Activated CD8-positive, alpha-beta memory T cell treated with anti-CD3 and anti-CD28 coated beads, Interleukin-2, amount 10 ng/mL, durations not matched to agents 7 days and 5 days (primary cell): ENCODE measurements at regions not wholly inside any gene's neighbourhood (a gene's known extent, or its start where the extent isn't known, plus 50 kb on each side); places are given as distances from the start of the nearest gene placed in this dataset.
"Not testable (repeated sequence)": the region's sequence is repeated elsewhere in the genome, so short reads cannot be mapped to it uniquely, and the experiment has no call there.

Experiments
- ATAC-seq: fragments of 150-1000 bp; cut with Tn5 transposase; one replicate; pipeline ENCODE4 v1.10.0; 2021; ENCODE audit warnings: moderate library complexity
- CTCF ChIA-PET: fragments of 350-600 bp; sonication (Branson Sonifier 250); formaldehyde crosslinking; loops from one replicate; lab custom pipeline; 2021; ENCODE audit warnings: antibody characterized with exemption; lab: Charles Lee
- DNase-seq: peaks from one replicate; pipeline ENCODE4 v3.0.0-alpha.2; 2020
- H3K27ac Mint-ChIP-seq: one replicate; pipeline ENCODE4 v1.8.0; 2021; ENCODE audit warnings: mild to moderate bottlenecking, mixed read lengths
- H3K27me3 Mint-ChIP-seq: one replicate; pipeline ENCODE4 v1.8.0; 2021; ENCODE audit warnings: mixed read lengths
- H3K36me3 Mint-ChIP-seq: one replicate; pipeline ENCODE4 v1.8.0; 2021; ENCODE audit warnings: mild to moderate bottlenecking, mixed read lengths
- H3K4me1 Mint-ChIP-seq: one replicate; pipeline ENCODE4 v1.8.0; 2021; ENCODE audit warnings: mixed read lengths
- H3K4me3 Mint-ChIP-seq: one replicate; pipeline ENCODE4 v1.8.0; 2021; ENCODE audit warnings: mild to moderate bottlenecking, moderate library complexity, mixed read lengths
- H3K9me3 Mint-ChIP-seq: one replicate; pipeline ENCODE4 v1.8.0; 2022; ENCODE audit warnings: low read depth, mixed read lengths

DNA sequence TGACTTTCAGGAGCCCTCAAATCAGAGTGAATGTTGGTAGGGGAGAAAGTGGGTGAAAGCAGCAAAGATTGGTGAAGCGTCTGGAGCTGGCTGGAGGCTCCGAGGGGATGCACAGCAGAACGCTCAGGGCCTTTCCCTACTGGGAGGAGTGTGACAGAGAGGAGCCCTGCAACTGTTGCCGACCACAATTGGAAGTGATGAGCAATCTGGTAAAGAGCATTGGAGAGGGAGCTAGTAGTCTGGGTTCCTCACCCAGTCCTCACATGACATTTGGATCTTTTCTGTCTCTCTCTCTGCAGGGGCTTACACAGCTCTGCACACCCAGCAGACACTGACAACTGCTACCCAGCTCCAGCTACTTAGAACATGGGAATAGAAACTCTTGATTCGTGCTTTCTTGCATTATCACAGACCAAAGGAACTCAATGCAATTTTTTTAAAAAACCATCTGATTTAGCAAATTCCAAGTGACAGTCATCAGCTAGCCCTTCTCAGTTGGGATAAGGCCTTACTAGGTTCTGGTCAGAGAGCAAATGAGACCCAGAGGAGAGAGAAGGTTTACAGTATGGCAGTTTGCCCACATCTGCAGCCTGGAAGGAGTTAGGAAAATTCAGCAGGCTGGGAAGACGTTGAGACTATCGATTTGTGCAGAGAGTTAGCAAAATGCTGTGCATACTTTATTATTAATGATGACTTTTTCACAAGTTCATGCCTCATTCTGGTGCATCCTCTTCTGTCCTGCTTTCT, 278.0 kb upstream of the PLET1 start:
- Mint-ChIP-seq H3K4me3 (no peak overlapping the region), H3K4me1 (no peaks in the 10 kb centered on the region), H3K9me3 (no peaks in the 10 kb centered on the region), H3K36me3 (no peaks in the 10 kb centered on the region), H3K27ac (no peak overlapping the region), H3K27me3 (peaks cover 32% of the 10 kb centered on the region)
- DNase-seq (no peak), ATAC-seq (no peak)
- CTCF ChIA-PET: no interaction called here

DNA sequence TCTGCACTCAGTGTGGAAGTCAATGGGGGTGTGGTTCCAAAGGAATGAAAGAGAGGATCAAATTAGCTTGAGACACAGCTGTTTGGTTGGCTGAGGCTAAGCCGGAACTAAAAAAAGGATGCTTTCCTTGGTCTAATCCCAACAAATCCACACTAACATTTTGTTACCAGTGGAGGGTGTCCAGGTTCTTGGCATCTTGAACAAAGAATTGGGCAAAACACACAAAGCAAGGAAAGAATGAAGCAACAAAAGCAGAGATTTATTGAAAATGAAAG, 278.6 kb upstream of the PLET1 start:
- H3K9me3 Mint-ChIP-seq, DNase-seq, H3K36me3 Mint-ChIP-seq, H3K4me1 Mint-ChIP-seq, H3K4me3 Mint-ChIP-seq, ATAC-seq, CTCF ChIA-PET, H3K27ac Mint-ChIP-seq: not testable (repeated sequence)
- H3K27me3 Mint-ChIP-seq: peaks cover 34% of the 10 kb centered on the region

DNA sequence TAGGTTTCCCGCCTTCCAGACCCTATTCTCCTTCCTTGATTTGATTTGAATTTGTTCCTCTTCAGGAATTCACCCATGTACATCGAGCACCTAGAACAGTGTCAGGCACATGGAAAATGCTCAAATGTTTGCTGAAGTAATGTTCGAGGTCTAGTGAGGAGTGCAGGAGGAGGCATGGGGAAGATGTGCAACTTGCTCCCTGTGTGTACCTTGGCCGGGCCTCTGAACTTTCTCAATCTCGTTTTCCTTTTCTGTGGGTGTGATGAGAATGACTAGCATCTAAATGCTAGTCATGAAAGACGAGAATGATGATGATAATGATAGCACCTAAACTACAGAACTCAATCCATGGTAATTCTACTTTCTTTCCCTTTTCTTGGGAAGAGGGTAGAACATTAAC, 279.1 kb upstream of the PLET1 start:
- H3K27me3 Mint-ChIP-seq: peaks cover 37% of the 10 kb centered on the region
- ATAC-seq: no peak
- CTCF ChIA-PET: no interaction called here
- H3K4me1 Mint-ChIP-seq: no peaks in the 10 kb centered on the region
- no peak for DNase-seq
- H3K9me3 Mint-ChIP-seq: no peaks in the 10 kb centered on the region
- H3K36me3 Mint-ChIP-seq: no peaks in the 10 kb centered on the region
- H3K4me3 Mint-ChIP-seq: no peak overlapping the region
- H3K27ac Mint-ChIP-seq: no peak overlapping the region

DNA sequence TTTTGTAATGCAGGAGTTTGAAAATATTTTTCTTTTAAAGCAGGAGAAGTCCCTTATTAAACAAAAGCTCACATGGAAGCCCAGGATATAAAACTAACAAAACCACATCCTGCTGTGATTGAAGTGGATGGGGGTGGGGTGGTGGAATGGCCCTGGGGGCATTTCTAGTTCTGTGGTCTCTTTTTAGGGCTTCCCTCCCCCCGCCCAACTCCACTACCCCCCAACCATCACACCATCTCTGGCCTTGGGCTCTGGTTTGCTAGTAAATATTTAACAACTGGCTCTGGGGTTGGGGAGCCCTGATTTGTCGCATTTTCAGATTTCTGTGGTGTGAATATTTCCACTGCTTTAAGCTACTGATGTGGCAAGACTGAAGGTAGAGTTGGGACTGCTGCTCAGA, 279.6 kb upstream of the PLET1 start:
- Mint-ChIP-seq H3K36me3 (no peaks in the 10 kb centered on the region), H3K4me1 (no peaks in the 10 kb centered on the region), H3K27ac (no peak overlapping the region), H3K4me3 (no peak overlapping the region), H3K27me3 (peaks cover 37% of the 10 kb centered on the region), H3K9me3 (no peaks in the 10 kb centered on the region)
- CTCF ChIA-PET: no interaction called here
- no peak for DNase-seq
- no peak for ATAC-seq

DNA sequence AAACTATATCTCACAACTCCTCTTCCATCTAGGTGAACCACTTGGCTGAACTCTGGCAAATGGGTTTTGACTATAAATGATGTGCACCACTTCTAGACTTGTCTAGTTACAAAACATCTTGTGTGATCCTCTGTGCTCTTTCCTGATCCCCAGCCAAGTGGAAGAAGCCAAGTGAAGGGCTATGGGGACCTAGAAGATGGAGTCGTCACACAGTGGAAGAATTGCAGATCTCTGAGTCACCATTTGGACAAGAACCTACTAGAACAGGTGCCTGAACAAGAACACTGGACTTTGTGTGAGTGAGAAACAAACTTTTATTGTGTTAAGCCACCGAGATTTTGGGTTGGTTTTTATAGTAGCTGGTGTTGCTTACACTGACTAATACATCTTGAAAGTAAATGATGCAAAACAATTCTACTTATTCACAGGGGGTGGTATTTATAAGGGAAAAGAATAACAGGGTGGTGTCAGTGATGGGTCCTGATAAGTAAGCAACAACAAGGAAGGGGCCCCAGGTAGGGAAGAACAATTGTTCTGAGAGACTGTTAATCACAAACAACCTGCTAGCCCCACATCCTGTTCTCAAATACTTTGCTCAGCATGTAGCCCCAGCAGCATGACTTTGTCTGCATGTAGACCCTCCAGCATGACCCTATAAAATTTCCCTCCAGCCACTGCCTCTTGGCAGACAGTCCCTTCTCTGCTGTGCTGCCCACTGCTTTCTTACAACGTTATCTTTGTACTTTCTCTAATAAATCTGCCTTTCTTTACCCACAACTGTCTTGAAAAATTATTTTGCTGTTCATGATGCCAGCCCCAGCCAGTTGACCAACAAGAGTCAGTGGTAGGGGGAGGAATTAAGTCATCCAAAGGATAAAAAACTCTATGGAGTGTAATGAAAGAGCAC, 280.7 kb upstream of the PLET1 start:
- Mint-ChIP-seq H3K4me1 (no peaks in the 10 kb centered on the region), H3K27me3 (peaks cover 39% of the 10 kb centered on the region), H3K4me3 (no peak overlapping the region), H3K27ac (no peak overlapping the region), H3K9me3 (no peaks in the 10 kb centered on the region), H3K36me3 (no peaks in the 10 kb centered on the region)
- no peak for DNase-seq
- CTCF ChIA-PET: no interaction called here
- no peak for ATAC-seq

DNA sequence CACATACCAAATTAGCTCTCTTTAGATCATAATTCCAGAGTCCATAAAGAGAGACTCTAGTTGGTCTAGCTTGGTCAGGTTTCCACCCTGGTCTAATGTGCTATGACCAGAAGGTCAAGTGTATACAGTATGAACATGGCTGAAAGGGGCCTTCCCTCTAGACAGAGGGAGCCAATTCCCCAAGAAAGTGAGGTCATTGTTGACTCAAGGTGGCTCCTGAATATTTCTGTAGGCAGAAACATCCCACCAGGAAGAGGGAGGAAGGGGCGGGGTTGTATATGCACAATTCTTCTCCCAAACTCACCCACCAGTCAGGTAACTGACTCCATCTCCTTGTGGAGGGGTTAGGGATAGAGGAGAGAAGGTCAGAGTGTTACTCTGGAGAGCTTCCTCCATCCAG, 281.8 kb upstream of the PLET1 start:
- Mint-ChIP-seq H3K4me3 (no peak overlapping the region), H3K27me3 (peaks cover 35% of the 10 kb centered on the region), H3K9me3 (no peaks in the 10 kb centered on the region), H3K27ac (no peak overlapping the region), H3K4me1 (no peaks in the 10 kb centered on the region), H3K36me3 (no peaks in the 10 kb centered on the region)
- CTCF ChIA-PET: no interaction called here
- DNase-seq: no peak
- ATAC-seq: no peak

DNA sequence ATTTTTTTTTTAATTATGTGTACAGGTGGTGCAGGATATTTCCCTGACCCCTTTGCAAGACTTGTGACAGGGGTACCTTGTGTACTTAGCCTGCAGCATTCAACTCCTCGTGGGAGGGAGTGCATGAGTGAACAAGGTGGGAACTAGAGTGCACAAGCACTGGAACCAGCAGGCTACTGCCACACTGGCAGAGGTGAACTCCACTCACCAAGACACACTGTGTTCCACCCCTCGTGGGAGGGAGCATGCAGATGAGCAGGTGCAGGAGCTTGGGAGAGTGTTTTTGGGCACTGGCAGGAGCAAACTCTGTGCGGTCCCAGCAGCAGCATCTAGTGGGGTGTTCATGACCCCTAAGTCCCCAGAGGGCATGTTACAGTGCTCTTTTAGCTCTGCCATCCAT, 282.7 kb upstream of the PLET1 start:
- Mint-ChIP-seq H3K4me1 (no peaks in the 10 kb centered on the region), H3K27ac (no peak overlapping the region), H3K4me3 (no peak overlapping the region), H3K9me3 (no peaks in the 10 kb centered on the region), H3K36me3 (no peaks in the 10 kb centered on the region), H3K27me3 (peaks cover 29% of the 10 kb centered on the region)
- ATAC-seq (no peak), DNase-seq (no peak)
- CTCF ChIA-PET: no interaction called here

DNA sequence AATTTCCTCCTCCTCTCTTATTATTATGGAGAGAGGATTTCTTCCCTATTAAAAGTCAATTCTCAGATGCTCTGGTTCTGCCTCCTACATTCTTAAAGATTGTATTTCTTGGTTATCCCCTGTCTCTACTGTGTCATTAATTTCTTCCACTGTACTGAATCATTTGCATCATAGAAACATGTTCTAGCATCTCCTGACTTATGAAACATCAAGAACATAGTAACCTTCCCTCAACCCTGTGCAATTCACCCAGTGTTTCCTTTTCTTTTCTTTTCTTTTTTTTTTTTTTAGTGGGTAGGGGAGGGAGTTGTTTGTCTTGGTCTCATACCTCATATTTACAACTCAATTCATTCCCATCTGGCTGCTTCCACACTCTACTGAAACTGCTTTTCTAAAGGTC, 288.0 kb upstream of the PLET1 start:
- H3K4me1 Mint-ChIP-seq: no peaks in the 10 kb centered on the region
- DNase-seq (no peak), ATAC-seq (no peak)
- no peaks in the 10 kb centered on the region for H3K9me3 Mint-ChIP-seq
- CTCF ChIA-PET: no interaction called here
- peaks cover 22% of the 10 kb centered on the region for H3K27me3 Mint-ChIP-seq
- H3K4me3 Mint-ChIP-seq: no peak overlapping the region
- no peak overlapping the region for H3K27ac Mint-ChIP-seq
- no peaks in the 10 kb centered on the region for H3K36me3 Mint-ChIP-seq

DNA sequence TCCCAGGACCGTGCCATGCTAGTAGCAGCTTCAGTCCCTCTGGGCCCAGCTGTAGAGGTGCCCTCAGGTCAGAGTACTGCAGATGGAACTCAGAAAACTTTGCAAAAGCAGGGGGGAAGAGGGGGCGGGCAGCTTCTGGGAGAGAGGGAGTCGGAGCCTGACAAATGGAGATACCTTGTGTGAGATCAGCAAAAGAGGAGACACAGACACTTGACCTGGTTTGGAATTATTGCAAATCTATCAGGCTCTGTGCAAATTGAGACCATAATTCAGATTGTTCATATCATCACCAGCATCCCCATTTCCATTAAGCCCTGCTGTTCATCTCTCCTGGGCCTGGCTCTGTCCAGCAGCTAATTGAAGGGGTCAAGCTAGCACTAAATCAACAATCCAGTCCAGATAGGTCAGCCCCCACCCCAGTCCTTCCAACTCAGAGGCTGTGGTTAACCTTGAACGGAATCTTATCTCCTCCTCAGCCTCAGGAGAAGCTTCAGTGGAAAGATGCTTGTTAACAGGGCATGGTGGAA, 292.6 kb upstream of the PLET1 start:
- DNase-seq: no peak
- CTCF ChIA-PET: interaction anchor here (2.1 kb wide), 1 partner anchor 35 kb away, joined by 6 read pairs; no protein-coding TSS in a partner anchor

DNA sequence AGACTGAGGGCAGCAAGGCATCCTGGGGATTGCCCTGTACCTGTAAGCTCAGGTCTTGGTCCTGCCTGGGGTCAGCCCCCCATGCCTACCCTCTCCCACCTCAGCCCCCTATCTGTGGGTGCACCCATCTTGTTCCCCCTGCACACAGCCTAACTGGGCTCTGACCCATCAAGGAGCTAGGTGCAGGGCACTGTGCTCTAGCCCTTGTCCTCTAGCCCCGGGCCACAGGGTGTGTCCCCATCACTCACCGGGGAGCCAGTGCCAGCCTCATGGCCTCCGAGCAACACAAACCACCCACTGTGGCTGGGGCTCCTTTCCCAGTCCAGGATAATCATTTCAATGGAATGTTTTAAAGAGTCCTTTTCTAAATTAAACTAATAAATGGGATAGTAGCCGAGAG, 293.9 kb upstream of the PLET1 start:
- no peak for DNase-seq
- Mint-ChIP-seq H3K27ac (no peak overlapping the region), H3K27me3 (peaks cover 8% of the 10 kb centered on the region), H3K4me1 (peaks cover 2% of the 10 kb centered on the region), H3K36me3 (no peaks in the 10 kb centered on the region), H3K4me3 (no peak overlapping the region), H3K9me3 (no peaks in the 10 kb centered on the region)
- ATAC-seq: no peak
- CTCF ChIA-PET: interaction anchor here (2.1 kb wide), 1 partner anchor 34 kb away, joined by 6 read pairs; no protein-coding TSS in a partner anchor

More for the DNA sequence above, 292.6 kb upstream of the PLET1 start:
- H3K27me3 Mint-ChIP-seq: peaks cover 5% of the 10 kb centered on the region
- H3K36me3 Mint-ChIP-seq: no peaks in the 10 kb centered on the region
- H3K4me3 Mint-ChIP-seq: no peak overlapping the region
- H3K27ac Mint-ChIP-seq: no peak overlapping the region
- no peaks in the 10 kb centered on the region for H3K9me3 Mint-ChIP-seq
- no peak for ATAC-seq
- peaks cover 2% of the 10 kb centered on the region for H3K4me1 Mint-ChIP-seq

DNA sequence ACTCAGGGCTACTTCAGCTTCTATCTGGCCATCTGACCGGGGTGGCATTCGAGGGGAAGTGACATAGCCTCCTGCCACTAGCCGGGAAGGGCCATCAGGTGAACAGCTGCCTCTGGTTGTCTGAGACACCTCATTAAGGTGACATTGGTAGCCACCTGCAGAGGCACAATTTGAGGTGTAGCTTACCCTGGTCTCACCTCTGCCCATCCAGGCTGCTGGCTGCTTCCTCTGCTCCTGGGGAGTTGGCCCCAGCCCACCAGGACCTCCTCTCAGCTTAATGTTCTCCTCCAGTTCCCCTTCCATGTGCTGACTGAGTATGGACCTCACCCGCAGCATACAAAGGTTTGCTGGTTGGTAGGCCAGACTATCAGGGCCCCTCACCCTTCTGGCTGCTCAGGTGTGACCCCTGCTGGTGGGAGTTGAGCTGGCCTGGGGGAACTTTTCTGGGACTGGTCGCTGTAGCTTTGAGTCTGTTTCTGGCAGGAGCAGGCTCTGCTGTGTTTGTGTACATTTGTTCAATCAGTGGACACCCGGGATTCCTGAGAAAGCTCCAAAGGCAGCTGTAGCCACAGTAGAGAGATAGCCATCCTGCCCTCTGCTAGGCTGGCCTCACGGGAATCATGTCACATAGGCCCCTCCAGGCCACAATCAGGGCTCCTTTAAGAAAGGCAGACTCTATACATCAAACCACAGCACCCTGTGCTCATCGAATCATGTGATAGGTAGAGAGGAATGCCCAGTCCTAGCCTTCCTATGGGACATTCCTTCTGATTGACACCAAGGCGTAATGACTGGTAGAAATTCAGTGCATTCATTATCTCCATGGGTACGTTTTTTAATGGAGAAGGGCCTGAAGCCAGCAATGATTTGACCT, 295.1 kb upstream of the PLET1 start:
- ATAC-seq: peak; percentile 66
- CTCF ChIA-PET: interaction anchor here (0.6 to 2.1 kb wide), 15 partner anchors 11 to 734 kb away, joined by 3 to 14 read pairs (median 3); no protein-coding TSS in a partner anchor
- Mint-ChIP-seq H3K4me3 (no peak overlapping the region), H3K36me3 (no peaks in the 10 kb centered on the region), H3K27ac (no peak overlapping the region), H3K9me3 (no peaks in the 10 kb centered on the region), H3K27me3 (peaks cover 8% of the 10 kb centered on the region), H3K4me1 (peaks cover 2% of the 10 kb centered on the region)
- peak; percentile 67 for DNase-seq

DNA sequence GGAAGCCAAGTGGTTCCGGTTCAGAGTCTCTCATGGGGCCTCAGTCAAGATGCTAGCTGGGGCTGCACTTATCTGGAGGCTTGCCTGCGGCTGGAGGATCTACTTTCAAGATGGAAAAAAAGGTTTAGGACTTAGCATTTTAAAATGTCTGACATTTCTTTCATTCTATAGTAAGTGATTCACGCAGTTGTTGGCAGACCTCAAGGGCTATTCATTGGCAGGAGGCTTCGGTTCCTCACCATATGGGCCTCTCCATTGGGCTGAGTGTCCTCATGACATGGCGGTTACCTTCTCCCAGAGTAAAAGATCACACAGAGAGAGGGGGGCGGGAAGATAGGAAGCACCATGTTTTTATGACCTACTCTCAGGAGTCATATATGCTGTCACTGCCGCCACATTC, 298.0 kb upstream of the PLET1 start:
- ATAC-seq (no peak), DNase-seq (no peak)
- Mint-ChIP-seq H3K27me3 (peaks cover 7% of the 10 kb centered on the region), H3K4me3 (no peak overlapping the region), H3K36me3 (no peaks in the 10 kb centered on the region), H3K9me3 (no peaks in the 10 kb centered on the region), H3K4me1 (peaks cover 2% of the 10 kb centered on the region), H3K27ac (no peak overlapping the region)
- CTCF ChIA-PET: interaction anchor here (1.1 to 1.6 kb wide), 2 partner anchors 270 to 278 kb away, joined by 3 to 4 read pairs; no protein-coding TSS in a partner anchor

DNA sequence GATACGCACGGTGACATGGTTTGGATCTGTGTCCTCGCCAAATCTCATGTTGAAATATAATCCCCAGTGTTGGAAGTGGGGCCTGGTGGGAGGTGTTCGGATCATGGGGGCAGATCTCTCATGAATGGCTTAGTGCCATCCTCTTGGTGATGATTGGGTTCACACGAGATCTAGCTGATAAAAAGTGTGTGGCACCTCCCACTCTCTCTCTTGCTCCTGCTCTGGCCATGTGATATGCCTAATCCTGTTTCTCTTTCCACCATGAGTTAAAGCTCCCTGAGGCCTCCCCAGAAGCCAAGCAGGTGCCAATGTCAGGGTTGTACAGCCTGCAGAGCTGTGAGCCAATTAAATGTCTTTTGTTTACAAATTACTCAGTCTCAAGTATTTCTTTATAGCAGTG, 303.1 kb upstream of the PLET1 start:
- Mint-ChIP-seq H3K27me3 (peaks cover 39% of the 10 kb centered on the region), H3K9me3 (no peaks in the 10 kb centered on the region), H3K27ac (no peak overlapping the region), H3K4me3 (no peak overlapping the region), H3K36me3 (no peaks in the 10 kb centered on the region), H3K4me1 (no peaks in the 10 kb centered on the region)
- ATAC-seq (no peak), DNase-seq (no peak)
- CTCF ChIA-PET: interaction anchor here (1.0 to 1.6 kb wide), 2 partner anchors 14 to 725 kb away, joined by 3 read pairs; no protein-coding TSS in a partner anchor
